ENCODE measurements at regions not wholly inside any gene's neighbourhood (a gene's known extent, or its start where the extent isn't known, plus 50 kb on each side); places are given as distances from the start of the nearest gene placed in this dataset.
A peak's percentile ranks its signal among the peaks of the same experiment; 100 is the strongest.

GRCh38 chr13:33520468-33520839 is 234.9 kb upstream of the STARD13 start:
- no peak overlapping the region for H3K27ac Mint-ChIP-seq
- H3K27me3 Mint-ChIP-seq = no peaks in the 10 kb centered on the region
- H3K4me1 Mint-ChIP-seq (ENCODE audit: low read depth) = no peaks in the 10 kb centered on the region
- no peaks in the 10 kb centered on the region for H3K36me3 Mint-ChIP-seq
- H3K9me3 Mint-ChIP-seq (ENCODE audit: low read depth) = no peaks in the 10 kb centered on the region
- no peak overlapping the region for H3K4me3 Mint-ChIP-seq

GRCh38 chr13:33524086-33524485 is 238.5 kb upstream of the STARD13 start:
- no peak overlapping the region for H3K4me3 Mint-ChIP-seq
- no peaks in the 10 kb centered on the region for H3K9me3 Mint-ChIP-seq (ENCODE audit: low read depth)
- no peak overlapping the region for H3K27ac Mint-ChIP-seq
- H3K4me1 Mint-ChIP-seq (ENCODE audit: low read depth) = peaks cover 6% of the 10 kb centered on the region
- no peaks in the 10 kb centered on the region for H3K36me3 Mint-ChIP-seq
- H3K27me3 Mint-ChIP-seq = no peaks in the 10 kb centered on the region

GRCh38 chr13:33525763-33526162 is 240.2 kb upstream of the STARD13 start:
- Mint-ChIP-seq H3K4me3 (no peak overlapping the region), H3K27me3 (no peaks in the 10 kb centered on the region), H3K27ac (no peak overlapping the region), H3K9me3 (ENCODE audit: low read depth) (no peaks in the 10 kb centered on the region), H3K36me3 (no peaks in the 10 kb centered on the region), H3K4me1 (ENCODE audit: low read depth) (peaks cover 6% of the 10 kb centered on the region)

- Mint-ChIP-seq H3K27ac (no peak overlapping the region), H3K36me3 (no peaks in the 10 kb centered on the region)
These were observed 241.2 kb upstream of the STARD13 start for GRCh38 chr13:33526718-33527117.

DNA sequence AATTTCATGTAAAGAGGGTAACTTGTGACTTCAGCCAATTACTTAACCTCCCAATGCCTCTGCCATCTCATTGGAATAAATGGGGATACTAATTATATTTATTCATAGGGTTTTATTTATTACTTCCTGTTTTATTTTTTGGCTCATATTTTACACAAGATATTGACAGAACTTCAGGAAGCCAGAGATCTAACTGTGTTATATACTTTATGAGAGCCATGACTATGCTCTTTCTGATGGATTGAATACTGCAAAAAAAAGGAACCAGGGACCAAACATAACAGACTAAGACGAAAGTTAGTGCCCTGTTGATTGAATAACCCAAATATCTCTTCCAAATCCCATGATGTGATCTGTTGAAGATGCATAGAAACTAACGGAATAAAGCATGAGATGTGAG is 243.3 kb upstream of the STARD13 start:
- Mint-ChIP-seq H3K9me3 (ENCODE audit: low read depth) (peaks cover 6% of the 10 kb centered on the region), H3K4me1 (ENCODE audit: low read depth) (peaks cover 9% of the 10 kb centered on the region), H3K27ac (no peak overlapping the region), H3K36me3 (peaks cover 2% of the 10 kb centered on the region), H3K27me3 (peaks cover 2% of the 10 kb centered on the region), H3K4me3 (no peak overlapping the region)

More at GRCh38 chr13:33526718-33527117, 241.2 kb upstream of the STARD13 start:
- H3K4me3 Mint-ChIP-seq = no peak overlapping the region
- H3K27me3 Mint-ChIP-seq = peaks cover 2% of the 10 kb centered on the region
- peaks cover 6% of the 10 kb centered on the region for H3K4me1 Mint-ChIP-seq (ENCODE audit: low read depth)
- H3K9me3 Mint-ChIP-seq (ENCODE audit: low read depth) = peaks cover 6% of the 10 kb centered on the region

GRCh38 chr13:33531484-33531883 is 245.9 kb upstream of the STARD13 start:
- H3K4me1 Mint-ChIP-seq (ENCODE audit: low read depth) = peaks cover 8% of the 10 kb centered on the region
- no peak overlapping the region for H3K4me3 Mint-ChIP-seq
- H3K9me3 Mint-ChIP-seq (ENCODE audit: low read depth) = peaks cover 6% of the 10 kb centered on the region
- peaks cover 2% of the 10 kb centered on the region for H3K36me3 Mint-ChIP-seq
- H3K27me3 Mint-ChIP-seq = peaks cover 2% of the 10 kb centered on the region
- no peak overlapping the region for H3K27ac Mint-ChIP-seq

DNA sequence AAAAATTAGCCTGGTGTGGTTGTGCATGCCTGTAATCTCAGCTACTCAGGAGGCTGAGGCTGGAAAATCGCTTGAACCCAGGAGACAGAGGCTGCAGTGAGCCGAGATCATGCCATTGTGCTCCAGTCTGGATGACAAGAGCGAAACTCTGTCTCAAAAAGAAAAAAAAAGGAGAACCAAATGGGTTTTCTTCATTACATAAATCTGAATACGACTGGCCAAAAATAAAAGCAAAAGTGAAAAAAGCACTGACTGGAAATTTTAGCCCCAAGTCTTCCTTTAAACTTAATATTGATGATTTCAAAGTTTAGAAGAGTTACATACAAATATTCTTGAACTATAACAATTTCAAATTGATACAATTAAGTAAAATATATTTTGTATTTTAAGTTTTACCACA is 249.5 kb upstream of the STARD13 start:
- Mint-ChIP-seq H3K4me1 (ENCODE audit: low read depth) (peaks cover 9% of the 10 kb centered on the region), H3K27ac (peak overlapping the region; percentile 50), H3K27me3 (peaks cover 2% of the 10 kb centered on the region), H3K36me3 (peaks cover 2% of the 10 kb centered on the region), H3K4me3 (no peak overlapping the region), H3K9me3 (ENCODE audit: low read depth) (peaks cover 6% of the 10 kb centered on the region)

GRCh38 chr13:33536601-33537000 is 251.0 kb upstream of the STARD13 start:
- no peak overlapping the region for H3K4me3 Mint-ChIP-seq

GRCh38 chr13:33537026-33537425 is 251.5 kb upstream of the STARD13 start:
- Mint-ChIP-seq H3K9me3 (ENCODE audit: low read depth) (peaks cover 6% of the 10 kb centered on the region), H3K27ac (no peak overlapping the region), H3K36me3 (peaks cover 4% of the 10 kb centered on the region), H3K4me1 (ENCODE audit: low read depth) (peaks cover 28% of the 10 kb centered on the region), H3K4me3 (no peak overlapping the region), H3K27me3 (no peaks in the 10 kb centered on the region)

More at GRCh38 chr13:33536601-33537000, 251.0 kb upstream of the STARD13 start:
- Mint-ChIP-seq H3K27ac (no peak overlapping the region), H3K27me3 (no peaks in the 10 kb centered on the region), H3K4me1 (ENCODE audit: low read depth) (peaks cover 24% of the 10 kb centered on the region), H3K9me3 (ENCODE audit: low read depth) (peaks cover 6% of the 10 kb centered on the region), H3K36me3 (peaks cover 4% of the 10 kb centered on the region)

- H3K4me1 Mint-ChIP-seq (ENCODE audit: low read depth) = peaks cover 29% of the 10 kb centered on the region
- H3K27ac Mint-ChIP-seq = peak overlapping the region; percentile 35
These were observed 252.1 kb upstream of the STARD13 start for GRCh38 chr13:33537676-33538075.

GRCh38 chr13:33541456-33541855 is 255.9 kb upstream of the STARD13 start:
- H3K27me3 Mint-ChIP-seq = no peaks in the 10 kb centered on the region
- peaks cover 55% of the 10 kb centered on the region for H3K4me1 Mint-ChIP-seq (ENCODE audit: low read depth)
- peaks cover 3% of the 10 kb centered on the region for H3K36me3 Mint-ChIP-seq
- H3K27ac Mint-ChIP-seq = peak overlapping the region; percentile 100
- peaks cover 6% of the 10 kb centered on the region for H3K9me3 Mint-ChIP-seq (ENCODE audit: low read depth)
- H3K4me3 Mint-ChIP-seq = peak overlapping the region; percentile 94

More at GRCh38 chr13:33537676-33538075, 252.1 kb upstream of the STARD13 start:
- no peak overlapping the region for H3K4me3 Mint-ChIP-seq
- H3K27me3 Mint-ChIP-seq = no peaks in the 10 kb centered on the region
- peaks cover 6% of the 10 kb centered on the region for H3K9me3 Mint-ChIP-seq (ENCODE audit: low read depth)
- peaks cover 3% of the 10 kb centered on the region for H3K36me3 Mint-ChIP-seq

DNA sequence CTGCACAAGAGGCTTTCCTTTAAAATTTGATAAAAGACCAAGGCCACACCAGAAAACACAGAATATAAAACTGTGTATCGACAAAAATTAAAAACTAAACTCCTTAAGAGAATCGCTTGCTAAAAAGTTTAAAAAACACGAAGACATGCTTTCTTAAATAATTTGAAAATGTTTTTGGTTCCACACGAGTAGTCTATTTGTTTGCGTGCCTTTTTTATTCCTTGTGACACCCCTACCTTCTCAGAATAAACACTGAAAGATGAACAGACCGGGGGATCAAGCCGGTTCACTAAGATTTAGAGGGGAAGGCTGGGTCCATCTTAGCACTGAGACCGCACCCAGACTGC is 256.4 kb upstream of the STARD13 start:
- peak overlapping the region; percentile 94 for H3K4me3 Mint-ChIP-seq
- H3K27me3 Mint-ChIP-seq = no peaks in the 10 kb centered on the region
- peaks cover 3% of the 10 kb centered on the region for H3K36me3 Mint-ChIP-seq
- H3K4me1 Mint-ChIP-seq (ENCODE audit: low read depth) = peaks cover 55% of the 10 kb centered on the region
- H3K9me3 Mint-ChIP-seq (ENCODE audit: low read depth) = peaks cover 6% of the 10 kb centered on the region
- peak overlapping the region; percentile 100 for H3K27ac Mint-ChIP-seq

GRCh38 chr13:33542309-33543088 is 256.9 kb upstream of the STARD13 start:
- no peaks in the 10 kb centered on the region for H3K27me3 Mint-ChIP-seq
- peak overlapping the region; percentile 94 for H3K4me3 Mint-ChIP-seq
- peak overlapping the region; percentile 100 for H3K27ac Mint-ChIP-seq

GRCh38 chr13:33543089-33543459 is 257.5 kb upstream of the STARD13 start:
- peak overlapping the region; percentile 94 for H3K4me3 Mint-ChIP-seq
- peaks cover 58% of the 10 kb centered on the region for H3K4me1 Mint-ChIP-seq (ENCODE audit: low read depth)
- peaks cover 6% of the 10 kb centered on the region for H3K9me3 Mint-ChIP-seq (ENCODE audit: low read depth)
- H3K27me3 Mint-ChIP-seq = no peaks in the 10 kb centered on the region
- peaks cover 3% of the 10 kb centered on the region for H3K36me3 Mint-ChIP-seq
- peak overlapping the region; percentile 100 for H3K27ac Mint-ChIP-seq

More at GRCh38 chr13:33542309-33543088, 256.9 kb upstream of the STARD13 start:
- H3K9me3 Mint-ChIP-seq (ENCODE audit: low read depth) = peaks cover 6% of the 10 kb centered on the region
- H3K4me1 Mint-ChIP-seq (ENCODE audit: low read depth) = peaks cover 58% of the 10 kb centered on the region
- peaks cover 3% of the 10 kb centered on the region for H3K36me3 Mint-ChIP-seq

- peaks cover 6% of the 10 kb centered on the region for H3K9me3 Mint-ChIP-seq (ENCODE audit: low read depth)
- H3K27me3 Mint-ChIP-seq = no peaks in the 10 kb centered on the region
- peak overlapping the region; percentile 94 for H3K4me3 Mint-ChIP-seq
- H3K36me3 Mint-ChIP-seq = peaks cover 3% of the 10 kb centered on the region
- peaks cover 58% of the 10 kb centered on the region for H3K4me1 Mint-ChIP-seq (ENCODE audit: low read depth)
- H3K27ac Mint-ChIP-seq = peak overlapping the region; percentile 100
These were observed 258.2 kb upstream of the STARD13 start for GRCh38 chr13:33543631-33544265.
